Left ventricle myocardium inferior (tissue), 1 donor: ENCODE measurements at regions not wholly inside any gene's neighbourhood (a gene's known extent, or its start where the extent isn't known, plus 50 kb on each side); places are given as distances from the start of the nearest gene placed in this dataset.

Experiments used
- DNase-seq: peaks from one replicate; pipeline ENCODE4 v3.0.0-alpha.2; 2020
- H3K27ac ChIP-seq: fragments of 200-600 bp; replicated peaks from 2 replicates; pipeline ENCODE4 v1.8.0; 2021
- H3K27me3 ChIP-seq: fragments of 200-600 bp; 2 replicates; pipeline ENCODE4 v1.8.0; 2021; ENCODE audit warnings: low read depth
- H3K36me3 ChIP-seq: fragments of 200-600 bp; 2 replicates; pipeline ENCODE4 v1.8.0; 2021
- H3K4me1 ChIP-seq: fragments of 200-600 bp; 2 replicates; pipeline ENCODE4 v1.8.0; 2021
- H3K4me3 ChIP-seq: fragments of 200-600 bp; 2 replicates; pipeline ENCODE4 v1.8.0; 2021; ENCODE audit warnings: mild to moderate bottlenecking, moderate library complexity
- H3K9me3 ChIP-seq: fragments of 200-600 bp; replicated peaks from 2 replicates; pipeline ENCODE4 v1.8.0; 2021
- intact Hi-C: fragments of 100-400 bp; cut with micrococcal nuclease; formaldehyde crosslinking; loops from one replicate; pipeline ENCODE4 v1.11.0; 2022
- TF ChIP-seq, protein P1 (sequence below): fragments of 200-600 bp; IDR thresholded peaks from 2 replicates; pipeline ENCODE4 v1.8.0; 2021; ENCODE audit warnings: antibody characterized with exemption, mild to moderate bottlenecking, borderline replicate concordance
- donor health status: DM: no; HTN: yes; CAD: no; lungs with severe emphysema.

DNA sequence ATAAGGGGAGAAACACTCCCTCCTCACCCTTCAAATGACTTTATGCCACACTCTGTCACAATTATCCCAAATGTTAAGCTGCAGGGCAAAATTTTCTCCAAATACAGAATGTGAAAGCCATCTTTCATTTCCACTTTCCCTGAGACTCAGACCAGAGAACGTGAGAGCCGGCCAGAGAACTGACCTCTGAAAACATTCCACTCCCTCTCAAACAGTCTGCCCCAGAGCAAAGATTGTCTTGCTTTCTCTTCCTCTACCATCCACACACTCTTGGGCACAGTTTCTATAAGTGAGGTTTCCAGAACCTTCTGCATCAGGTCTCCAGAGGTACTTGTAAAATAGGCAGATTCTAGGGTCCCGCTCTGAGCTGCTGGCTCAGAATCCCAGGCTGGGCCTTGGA, 278.1 kb downstream of the FRK start:
- TF ChIP-seq, protein P1, sequence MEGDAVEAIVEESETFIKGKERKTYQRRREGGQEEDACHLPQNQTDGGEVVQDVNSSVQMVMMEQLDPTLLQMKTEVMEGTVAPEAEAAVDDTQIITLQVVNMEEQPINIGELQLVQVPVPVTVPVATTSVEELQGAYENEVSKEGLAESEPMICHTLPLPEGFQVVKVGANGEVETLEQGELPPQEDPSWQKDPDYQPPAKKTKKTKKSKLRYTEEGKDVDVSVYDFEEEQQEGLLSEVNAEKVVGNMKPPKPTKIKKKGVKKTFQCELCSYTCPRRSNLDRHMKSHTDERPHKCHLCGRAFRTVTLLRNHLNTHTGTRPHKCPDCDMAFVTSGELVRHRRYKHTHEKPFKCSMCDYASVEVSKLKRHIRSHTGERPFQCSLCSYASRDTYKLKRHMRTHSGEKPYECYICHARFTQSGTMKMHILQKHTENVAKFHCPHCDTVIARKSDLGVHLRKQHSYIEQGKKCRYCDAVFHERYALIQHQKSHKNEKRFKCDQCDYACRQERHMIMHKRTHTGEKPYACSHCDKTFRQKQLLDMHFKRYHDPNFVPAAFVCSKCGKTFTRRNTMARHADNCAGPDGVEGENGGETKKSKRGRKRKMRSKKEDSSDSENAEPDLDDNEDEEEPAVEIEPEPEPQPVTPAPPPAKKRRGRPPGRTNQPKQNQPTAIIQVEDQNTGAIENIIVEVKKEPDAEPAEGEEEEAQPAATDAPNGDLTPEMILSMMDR = no peak
- no peaks in the 10 kb centered on the region for H3K27me3 ChIP-seq
- no peak for DNase-seq
- intact Hi-C loops = no loop called here
- no peaks in the 10 kb centered on the region for H3K4me1 ChIP-seq
- no peaks in the 10 kb centered on the region for H3K36me3 ChIP-seq
- no peak overlapping the region for H3K4me3 ChIP-seq
- no peak overlapping the region for H3K27ac ChIP-seq
- H3K9me3 ChIP-seq = no peaks in the 10 kb centered on the region

DNA sequence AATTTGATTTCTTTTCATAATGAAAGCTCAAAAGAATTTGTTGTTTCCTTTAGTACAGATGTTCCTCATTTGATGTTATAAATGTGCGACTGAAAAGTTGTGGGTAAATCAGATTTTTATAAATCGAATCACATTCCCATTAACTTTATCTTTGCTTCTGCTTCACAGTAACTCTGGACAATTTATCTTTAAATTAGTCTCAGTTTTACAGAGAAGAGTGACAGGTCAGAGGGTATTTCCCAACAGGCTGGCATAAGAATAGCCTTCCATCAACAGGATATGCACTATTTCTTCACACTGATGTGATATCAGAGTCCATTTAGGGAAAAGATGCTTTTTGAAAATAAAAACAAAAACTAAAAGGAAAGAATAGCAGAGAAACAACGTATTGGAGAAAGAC, 286.9 kb downstream of the FRK start:
- H3K9me3 ChIP-seq = no peaks in the 10 kb centered on the region
- TF ChIP-seq, protein P1 = no peak
- no peaks in the 10 kb centered on the region for H3K27me3 ChIP-seq
- H3K4me1 ChIP-seq = no peaks in the 10 kb centered on the region
- H3K27ac ChIP-seq = no peak overlapping the region
- no peak overlapping the region for H3K4me3 ChIP-seq
- H3K36me3 ChIP-seq = no peaks in the 10 kb centered on the region
- intact Hi-C loops = no loop called here
- no peak for DNase-seq

DNA sequence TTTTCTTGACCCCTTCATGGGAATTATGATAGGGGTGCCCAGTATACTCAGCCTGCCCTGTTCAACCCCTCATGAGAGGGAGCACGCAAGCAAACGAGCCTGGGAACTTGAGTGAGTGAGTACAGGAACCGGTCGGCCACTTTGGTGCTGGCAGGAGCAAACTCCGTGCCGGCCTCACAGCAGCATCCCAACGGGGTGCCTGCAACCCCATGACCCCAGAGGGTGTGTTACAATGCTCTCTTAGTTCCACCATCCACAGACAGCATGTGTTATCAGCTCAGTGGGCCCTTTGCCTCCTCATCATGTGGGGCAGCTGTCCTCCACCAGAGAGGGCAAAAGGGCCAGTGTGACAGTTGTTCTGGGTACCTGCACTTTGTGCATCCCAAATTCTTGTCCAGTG, 289.8 kb downstream of the FRK start:
- H3K4me1 ChIP-seq = no peaks in the 10 kb centered on the region
- TF ChIP-seq, protein P1 = no peak
- H3K27ac ChIP-seq = no peak overlapping the region
- H3K9me3 ChIP-seq = no peaks in the 10 kb centered on the region
- DNase-seq = peak; percentile 11
- H3K27me3 ChIP-seq = no peaks in the 10 kb centered on the region
- H3K36me3 ChIP-seq = no peaks in the 10 kb centered on the region
- no peak overlapping the region for H3K4me3 ChIP-seq
- intact Hi-C loops = no loop called here

DNA sequence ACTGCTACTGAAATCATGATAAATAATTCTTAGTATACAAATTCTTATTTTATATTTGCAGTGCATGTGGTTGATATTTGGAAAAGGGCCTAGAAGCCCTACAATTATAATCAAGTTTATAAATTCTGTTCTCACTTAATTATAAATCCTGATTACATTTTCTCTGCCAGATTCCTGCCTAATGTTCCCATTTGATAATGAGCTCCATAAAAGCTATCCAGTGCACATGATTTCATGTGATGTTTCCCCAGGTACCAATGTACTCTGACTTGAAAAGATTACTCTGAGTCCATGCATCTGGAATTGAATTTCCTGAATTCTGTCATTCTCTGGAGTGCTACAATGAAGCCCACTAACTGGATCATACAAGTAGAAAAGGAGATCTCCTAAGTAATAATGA, 292.2 kb downstream of the FRK start:
- TF ChIP-seq, protein P1 = no peak
- Histone ChIP-seq H3K27ac (no peak overlapping the region), H3K27me3 (no peaks in the 10 kb centered on the region), H3K4me3 (no peak overlapping the region), H3K4me1 (no peaks in the 10 kb centered on the region), H3K9me3 (peaks cover 2% of the 10 kb centered on the region), H3K36me3 (no peaks in the 10 kb centered on the region)
- DNase-seq = no peak
- intact Hi-C loops = no loop called here

DNA sequence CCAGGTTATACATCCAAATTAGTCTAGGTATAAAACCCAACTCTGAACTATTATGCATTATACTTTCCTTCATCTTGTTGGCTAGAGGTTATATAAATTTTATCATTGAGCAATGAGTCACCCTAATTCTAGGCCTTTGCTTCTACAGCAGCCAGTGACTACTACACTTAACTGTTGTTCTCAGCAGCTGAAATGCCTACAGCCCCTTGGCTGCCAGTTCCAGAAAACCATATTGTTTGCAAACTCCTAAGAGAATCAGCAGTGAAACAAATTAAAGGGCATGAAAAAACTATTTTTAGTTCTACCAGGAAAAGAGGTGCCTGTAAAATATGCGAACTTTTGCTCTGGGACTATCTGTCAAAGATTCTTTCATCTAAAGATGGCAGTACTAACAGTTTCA, 292.8 kb downstream of the FRK start:
- Histone ChIP-seq H3K27ac (no peak overlapping the region), H3K4me3 (no peak overlapping the region), H3K36me3 (no peaks in the 10 kb centered on the region), H3K27me3 (no peaks in the 10 kb centered on the region), H3K4me1 (no peaks in the 10 kb centered on the region), H3K9me3 (peaks cover 8% of the 10 kb centered on the region)
- no peak for DNase-seq
- intact Hi-C loops = no loop called here
- TF ChIP-seq, protein P1 = no peak
